GM10248 (cell line): ENCODE measurements at regions not wholly inside any gene's neighbourhood (a gene's known extent, or its start where the extent isn't known, plus 50 kb on each side); places are given as distances from the start of the nearest gene placed in this dataset.

ENCODE experiments used
- CTCF ChIA-PET: fragments of 300-600 bp; sonication (Branson Sonifier 250); formaldehyde crosslinking; extraction: SDS; loops from one replicate; lab custom pipeline; 2021; ENCODE audit warnings: antibody characterized with exemption; lab: Yijun Ruan, JAX
- POLR2A ChIA-PET: fragments of 350-650 bp; sonication (Branson Sonifier 250); formaldehyde crosslinking; extraction: SDS; loops from one replicate; lab custom pipeline; 2020; ENCODE audit warnings: antibody characterized with exemption; lab: Yijun Ruan, JAX
- DNase-seq: peaks from one replicate; pipeline ENCODE4 v3.0.0; 2012; ENCODE audit errors: extremely low spot score
- TF ChIP-seq, protein P1 (sequence below): IDR thresholded peaks from 2 replicates; pipeline ENCODE4 v1.5.1; 2012; ENCODE audit warnings: mild to moderate bottlenecking, low read depth; ENCODE audit errors: extremely low read depth, missing control alignments, control extremely low read depth

- TF ChIP-seq, protein P1, sequence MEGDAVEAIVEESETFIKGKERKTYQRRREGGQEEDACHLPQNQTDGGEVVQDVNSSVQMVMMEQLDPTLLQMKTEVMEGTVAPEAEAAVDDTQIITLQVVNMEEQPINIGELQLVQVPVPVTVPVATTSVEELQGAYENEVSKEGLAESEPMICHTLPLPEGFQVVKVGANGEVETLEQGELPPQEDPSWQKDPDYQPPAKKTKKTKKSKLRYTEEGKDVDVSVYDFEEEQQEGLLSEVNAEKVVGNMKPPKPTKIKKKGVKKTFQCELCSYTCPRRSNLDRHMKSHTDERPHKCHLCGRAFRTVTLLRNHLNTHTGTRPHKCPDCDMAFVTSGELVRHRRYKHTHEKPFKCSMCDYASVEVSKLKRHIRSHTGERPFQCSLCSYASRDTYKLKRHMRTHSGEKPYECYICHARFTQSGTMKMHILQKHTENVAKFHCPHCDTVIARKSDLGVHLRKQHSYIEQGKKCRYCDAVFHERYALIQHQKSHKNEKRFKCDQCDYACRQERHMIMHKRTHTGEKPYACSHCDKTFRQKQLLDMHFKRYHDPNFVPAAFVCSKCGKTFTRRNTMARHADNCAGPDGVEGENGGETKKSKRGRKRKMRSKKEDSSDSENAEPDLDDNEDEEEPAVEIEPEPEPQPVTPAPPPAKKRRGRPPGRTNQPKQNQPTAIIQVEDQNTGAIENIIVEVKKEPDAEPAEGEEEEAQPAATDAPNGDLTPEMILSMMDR = no peak
- ChIA-PET CTCF (interaction anchor here (0.8 kb wide), 1 partner anchor 28 kb away, joined by 3 read pairs; no protein-coding TSS in a partner anchor), POLR2A (no interaction called here)
- no peak for DNase-seq
Measured at GRCh38 chr2:71862921-71863320, 284.7 kb downstream of the CYP26B1 start.

DNA sequence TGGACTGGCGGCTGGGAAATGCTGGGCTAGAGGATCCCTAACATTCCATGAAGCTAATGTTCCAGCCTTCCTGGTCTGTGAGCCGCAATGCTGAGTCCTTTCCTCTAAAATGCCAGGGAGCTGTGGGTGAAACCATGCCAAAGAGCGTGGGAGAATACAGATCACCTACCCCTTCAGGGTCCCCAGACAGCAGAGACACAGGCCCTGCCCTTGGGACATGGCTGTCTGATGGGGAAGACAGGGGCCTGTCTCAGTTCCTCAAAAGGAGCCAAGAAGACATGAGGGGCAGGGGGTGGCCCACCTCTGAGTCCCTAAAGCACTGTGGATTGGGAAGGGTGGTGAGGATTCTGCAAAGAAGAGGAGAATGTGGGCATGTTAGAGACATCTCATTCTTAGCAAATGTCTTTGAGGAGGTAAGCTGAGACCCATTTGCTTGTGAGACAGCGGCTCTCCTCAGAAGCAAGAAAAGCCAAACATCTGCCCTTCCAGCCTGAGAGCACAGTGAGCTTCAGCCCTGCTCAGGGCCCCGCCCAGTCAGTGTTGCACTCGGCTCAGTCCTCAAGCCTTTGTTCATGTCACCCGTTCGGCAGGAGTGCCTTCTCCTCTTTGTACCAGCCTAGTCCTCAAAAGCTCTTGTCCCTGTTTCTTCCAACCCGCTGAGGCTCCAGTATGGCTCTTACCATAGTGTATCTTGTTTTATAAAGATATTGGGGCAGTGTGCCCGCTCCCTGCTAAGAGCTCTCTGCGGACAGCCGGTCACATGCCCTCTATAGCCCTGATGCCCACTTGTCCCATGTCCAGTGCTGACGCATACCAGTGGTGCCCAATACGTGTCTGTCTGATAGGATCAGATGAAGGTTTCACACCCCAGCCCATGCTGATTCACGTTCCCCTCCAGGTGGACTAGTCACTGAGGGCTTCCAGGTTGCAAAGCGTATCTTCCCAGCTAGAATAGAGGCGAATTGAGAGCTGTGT, 286.2 kb downstream of the CYP26B1 start:
- no peak for DNase-seq
- POLR2A ChIA-PET = no interaction called here
- CTCF ChIA-PET = no interaction called here
- TF ChIP-seq, protein P1 = no peak

- ChIA-PET CTCF (no interaction called here), POLR2A (no interaction called here)
- TF ChIP-seq, protein P1 = no peak
- DNase-seq = no peak
Measured at GRCh38 chr2:71860381-71860926, 287.2 kb downstream of the CYP26B1 start.

GRCh38 chr2:71859211-71859847, 288.3 kb downstream of the CYP26B1 start:
- TF ChIP-seq, protein P1 = no peak
- ChIA-PET POLR2A (interaction anchor here (0.6 kb wide), 1 partner anchor 132 kb away, joined by 4 read pairs; no protein-coding TSS in a partner anchor), CTCF (no interaction called here)
- DNase-seq = no peak

- TF ChIP-seq, protein P1 = no peak
- DNase-seq = no peak
- POLR2A ChIA-PET = no interaction called here
- CTCF ChIA-PET = interaction anchor here (1.0 kb wide), 1 partner anchor 65 kb away, joined by 3 read pairs; no protein-coding TSS in a partner anchor
Measured at GRCh38 chr2:71858071-71858470, 289.6 kb downstream of the CYP26B1 start.

DNA sequence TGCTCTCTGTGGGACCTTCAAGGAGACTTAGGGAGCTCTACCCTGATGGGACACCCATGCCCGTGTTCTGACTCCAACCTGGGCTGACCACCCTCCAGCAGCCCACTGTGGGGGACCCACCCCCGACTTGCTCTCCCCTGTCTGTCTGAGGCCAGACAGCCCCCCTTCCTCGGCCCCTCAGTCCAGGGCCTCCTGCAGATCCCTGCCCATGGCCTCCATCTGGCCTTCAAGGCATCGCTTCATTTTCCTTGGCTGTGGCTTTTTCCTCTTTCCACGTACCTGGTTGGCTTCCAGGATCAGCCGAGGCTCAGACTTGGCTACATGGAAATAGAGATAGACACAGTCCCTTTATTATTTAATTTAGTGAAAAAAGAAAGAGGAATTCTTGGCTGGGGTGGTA, 290.0 kb downstream of the CYP26B1 start:
- TF ChIP-seq, protein P1 = no peak
- ChIA-PET CTCF (no interaction called here), POLR2A (no interaction called here)
- DNase-seq = no peak
